Gastrocnemius medialis (tissue), 4 donors: ENCODE measurements at regions not wholly inside any gene's neighbourhood (a gene's known extent, or its start where the extent isn't known, plus 50 kb on each side); places are given as distances from the start of the nearest gene placed in this dataset.

Experiments used
- POLR2A ChIP-seq, 2 donors: fragments of 450-650 bp; IDR thresholded peaks; one replicate each; pipeline ENCODE4 v1.6.1; 2017; ENCODE audit warnings: antibody characterized with exemption in 2 of 2, mild to moderate bottlenecking in 2 of 2, moderate library complexity in 2 of 2
- TF ChIP-seq, protein P1 (sequence below), 5 experiments: fragments of 450-650 bp in 3 of 5; fragments of 200-600 bp in 2 of 5; sonication (generic) in 2 of 5; IDR thresholded peaks in 4 of 5; conservative IDR thresholded peaks in 1 of 5; 1 replicate in 4 of 5; 2 replicates in 1 of 5; pipeline ENCODE4 v1.5.1; 2016 to 2019; ENCODE audit warnings: antibody characterized with exemption in 5 of 5, mild to moderate bottlenecking in 3 of 5, moderate library complexity in 3 of 5

GRCh38 chr12:105754313-105754712 is 384.4 kb downstream of the NUAK1 start:
- TF ChIP-seq, protein P1, sequence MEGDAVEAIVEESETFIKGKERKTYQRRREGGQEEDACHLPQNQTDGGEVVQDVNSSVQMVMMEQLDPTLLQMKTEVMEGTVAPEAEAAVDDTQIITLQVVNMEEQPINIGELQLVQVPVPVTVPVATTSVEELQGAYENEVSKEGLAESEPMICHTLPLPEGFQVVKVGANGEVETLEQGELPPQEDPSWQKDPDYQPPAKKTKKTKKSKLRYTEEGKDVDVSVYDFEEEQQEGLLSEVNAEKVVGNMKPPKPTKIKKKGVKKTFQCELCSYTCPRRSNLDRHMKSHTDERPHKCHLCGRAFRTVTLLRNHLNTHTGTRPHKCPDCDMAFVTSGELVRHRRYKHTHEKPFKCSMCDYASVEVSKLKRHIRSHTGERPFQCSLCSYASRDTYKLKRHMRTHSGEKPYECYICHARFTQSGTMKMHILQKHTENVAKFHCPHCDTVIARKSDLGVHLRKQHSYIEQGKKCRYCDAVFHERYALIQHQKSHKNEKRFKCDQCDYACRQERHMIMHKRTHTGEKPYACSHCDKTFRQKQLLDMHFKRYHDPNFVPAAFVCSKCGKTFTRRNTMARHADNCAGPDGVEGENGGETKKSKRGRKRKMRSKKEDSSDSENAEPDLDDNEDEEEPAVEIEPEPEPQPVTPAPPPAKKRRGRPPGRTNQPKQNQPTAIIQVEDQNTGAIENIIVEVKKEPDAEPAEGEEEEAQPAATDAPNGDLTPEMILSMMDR (IDR thresholded peaks at IDR 0.05 in 4 of 5, conservative IDR thresholded peaks at IDR 0.05 in 1 of 5), result no peak
- TF ChIP-seq POLR2A (IDR thresholded peaks at IDR 0.05), result no peak
